HG03159 (cell line): ENCODE measurements at regions not wholly inside any gene's neighbourhood (a gene's known extent, or its start where the extent isn't known, plus 50 kb on each side); places are given as distances from the start of the nearest gene placed in this dataset.
"Not testable (repeated sequence)": the region's sequence is repeated elsewhere in the genome, so short reads cannot be mapped to it uniquely, and the experiment has no call there.

Experiments used
- ATAC-seq: cut with Tn5 transposase; IDR thresholded peaks from one replicate; pipeline ENCODE4 v1.9.1; 2021; ENCODE audit warnings: mild to moderate bottlenecking, moderate library complexity; ENCODE audit not compliant: unreplicated experiment

- not testable (repeated sequence) for ATAC-seq
Observed at GRCh38 chr9:40097992-40098391, 742.5 kb downstream of the SPATA31A1 start.

- not testable (repeated sequence) for ATAC-seq
Observed at GRCh38 chr9:40106003-40106782, 750.7 kb downstream of the SPATA31A1 start.

GRCh38 chr9:40106783-40107248 is 751.3 kb downstream of the SPATA31A1 start:
- not testable (repeated sequence) for ATAC-seq

GRCh38 chr9:40107251-40107650 is 751.8 kb downstream of the SPATA31A1 start:
- ATAC-seq = not testable (repeated sequence)

- not testable (repeated sequence) for ATAC-seq
Observed at GRCh38 chr9:40108465-40108864, 753.0 kb downstream of the SPATA31A1 start.

GRCh38 chr9:40110751-40111150 is 755.3 kb downstream of the SPATA31A1 start:
- ATAC-seq = not testable (repeated sequence)

GRCh38 chr9:40111571-40111970 is 756.1 kb downstream of the SPATA31A1 start:
- not testable (repeated sequence) for ATAC-seq

- not testable (repeated sequence) for ATAC-seq
Observed at GRCh38 chr9:40130598-40130997, 775.1 kb downstream of the SPATA31A1 start.

- ATAC-seq = peak; percentile 66
Observed at GRCh38 chr9:40169204-40169603, 813.7 kb downstream of the SPATA31A1 start.

- not testable (repeated sequence) for ATAC-seq
Observed at GRCh38 chr9:40173316-40173715, 817.8 kb downstream of the SPATA31A1 start.

- ATAC-seq = not testable (repeated sequence)
Observed at GRCh38 chr9:40174035-40174434, 818.6 kb downstream of the SPATA31A1 start.

GRCh38 chr9:40177403-40177802 is 821.9 kb downstream of the SPATA31A1 start:
- not testable (repeated sequence) for ATAC-seq

GRCh38 chr9:40191403-40191802 is 835.9 kb downstream of the SPATA31A1 start:
- not testable (repeated sequence) for ATAC-seq

GRCh38 chr9:40192162-40192561 is 836.7 kb downstream of the SPATA31A1 start:
- ATAC-seq = not testable (repeated sequence)

GRCh38 chr9:40196165-40196714 is 840.8 kb downstream of the SPATA31A1 start:
- not testable (repeated sequence) for ATAC-seq

- not testable (repeated sequence) for ATAC-seq
Observed at GRCh38 chr9:40196803-40197202, 841.3 kb downstream of the SPATA31A1 start.

- ATAC-seq = not testable (repeated sequence)
Observed at GRCh38 chr9:40221596-40222233, 866.2 kb downstream of the SPATA31A1 start.

- ATAC-seq = not testable (repeated sequence)
Observed at GRCh38 chr9:40222617-40223200, 867.2 kb downstream of the SPATA31A1 start.

GRCh38 chr9:40223353-40223752 is 867.9 kb downstream of the SPATA31A1 start:
- ATAC-seq = not testable (repeated sequence)
